Fibroblast of lung (primary cell): ENCODE measurements at regions not wholly inside any gene's neighbourhood (a gene's known extent, or its start where the extent isn't known, plus 50 kb on each side); places are given as distances from the start of the nearest gene placed in this dataset.

ENCODE experiments used
- DNase-seq, 2 donors: peaks; one replicate each; pipeline versions ENCODE4 v3.0.0 to v3.0.0-alpha.2; 2010; ENCODE audit warnings: low read depth in 2 of 2
- H2AFZ ChIP-seq: 2 replicates; pipeline ENCODE4 v1.5.1; 2012; ENCODE audit warnings: low read length, control low read depth, inconsistent platforms
- H3K27ac ChIP-seq: 2 replicates; pipeline ENCODE4 v1.5.1; 2011; ENCODE audit warnings: low read length, control low read depth; ENCODE audit not compliant: insufficient read depth
- H3K27me3 ChIP-seq: 2 replicates; pipeline ENCODE4 v1.5.1; 2011; ENCODE audit warnings: mild to moderate bottlenecking, low read length; ENCODE audit not compliant: control insufficient read depth, insufficient read depth
- H3K36me3 ChIP-seq: 2 replicates; pipeline ENCODE4 v1.5.1; 2011; ENCODE audit warnings: low read length; ENCODE audit not compliant: control insufficient read depth, insufficient read depth
- H3K4me1 ChIP-seq: 2 replicates; pipeline ENCODE4 v1.5.1; 2011; ENCODE audit warnings: low read length; ENCODE audit not compliant: control insufficient read depth, insufficient read depth; ENCODE audit errors: extremely low read depth
- H3K4me2 ChIP-seq: 2 replicates; pipeline ENCODE4 v1.5.1; 2011; ENCODE audit warnings: low read length, control low read depth; ENCODE audit not compliant: insufficient read depth; ENCODE audit errors: extremely low read depth
- H3K4me3 ChIP-seq, 4 experiments: fragments of 200-600 bp in 1 of 4; sonication (generic) in 1 of 4; replicated peaks in 1 of 4; 2 replicates each; pipeline ENCODE4 v1.5.1; 2011 to 2016; ENCODE audit warnings: low read length in 4 of 4, low read depth in 3 of 4, mild to moderate bottlenecking in 3 of 4, control low read depth in 2 of 4, inconsistent platforms in 1 of 4, mixed read lengths in 1 of 4; ENCODE audit not compliant: insufficient read depth in 1 of 4; ENCODE audit errors: control extremely low read depth in 1 of 4
- H3K79me2 ChIP-seq: 2 replicates; pipeline ENCODE4 v1.5.1; 2012; ENCODE audit warnings: mild to moderate bottlenecking, low read length, inconsistent platforms; ENCODE audit not compliant: control insufficient read depth, insufficient read depth
- H3K9ac ChIP-seq: 2 replicates; pipeline ENCODE4 v1.5.1; 2011; ENCODE audit warnings: mild to moderate bottlenecking, low read length, control low read depth; ENCODE audit not compliant: insufficient read depth
- H3K9me3 ChIP-seq: 2 replicates; pipeline ENCODE4 v1.5.1; 2012; ENCODE audit warnings: low read depth, low read length; ENCODE audit not compliant: control insufficient read depth, insufficient read depth
- H4K20me1 ChIP-seq: 2 replicates; pipeline ENCODE4 v1.5.1; 2011; ENCODE audit warnings: low read length; ENCODE audit not compliant: control insufficient read depth, insufficient read depth; ENCODE audit errors: extremely low read depth
- EZH2 ChIP-seq: IDR thresholded peaks from 2 replicates; pipeline ENCODE4 v1.5.1; 2012; ENCODE audit warnings: low read length, control low read depth, mild to moderate bottlenecking; ENCODE audit errors: missing control alignments
- TF ChIP-seq, protein P1 (sequence below), 2 donors: IDR thresholded peaks in 1 of 2; conservative IDR thresholded peaks in 1 of 2; 1 replicate in 1 of 2; 2 replicates in 1 of 2; pipeline ENCODE4 v1.5.1; 2011 to 2012; ENCODE audit warnings: low read length in 2 of 2, control low read depth in 1 of 2, inconsistent platforms in 1 of 2, low read depth in 1 of 2, mild to moderate bottlenecking in 1 of 2

DNA sequence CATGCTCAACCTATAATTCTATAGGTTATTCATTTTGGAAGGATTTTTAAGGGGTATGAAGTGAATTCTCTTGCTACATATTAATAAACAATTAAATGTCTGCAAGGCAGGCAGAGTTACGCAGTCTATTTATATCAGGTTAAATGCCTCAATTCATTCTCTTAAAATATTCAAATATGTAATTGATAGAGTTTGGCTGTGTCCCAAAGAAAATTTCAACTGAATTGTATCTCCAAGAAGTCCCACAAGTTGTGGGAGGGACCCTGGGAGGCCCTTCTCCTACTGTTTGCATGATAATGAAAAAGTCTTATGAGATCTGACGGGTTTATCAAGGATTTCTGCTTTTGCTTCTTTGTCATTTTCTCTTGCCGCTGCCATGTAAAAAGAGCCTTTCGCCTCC, 576.1 kb downstream of the TMA16 start:
- H3K9me3 ChIP-seq, result no peaks in the 10 kb centered on the region
- DNase-seq, result no peak
- no peaks in the 10 kb centered on the region for H3K79me2 ChIP-seq
- no peak overlapping the region for H3K27ac ChIP-seq
- H2AFZ ChIP-seq, result no peak overlapping the region
- H4K20me1 ChIP-seq, result no peaks in the 10 kb centered on the region
- H3K36me3 ChIP-seq, result no peaks in the 10 kb centered on the region
- no peaks in the 10 kb centered on the region for H3K27me3 ChIP-seq
- TF ChIP-seq, protein P1, sequence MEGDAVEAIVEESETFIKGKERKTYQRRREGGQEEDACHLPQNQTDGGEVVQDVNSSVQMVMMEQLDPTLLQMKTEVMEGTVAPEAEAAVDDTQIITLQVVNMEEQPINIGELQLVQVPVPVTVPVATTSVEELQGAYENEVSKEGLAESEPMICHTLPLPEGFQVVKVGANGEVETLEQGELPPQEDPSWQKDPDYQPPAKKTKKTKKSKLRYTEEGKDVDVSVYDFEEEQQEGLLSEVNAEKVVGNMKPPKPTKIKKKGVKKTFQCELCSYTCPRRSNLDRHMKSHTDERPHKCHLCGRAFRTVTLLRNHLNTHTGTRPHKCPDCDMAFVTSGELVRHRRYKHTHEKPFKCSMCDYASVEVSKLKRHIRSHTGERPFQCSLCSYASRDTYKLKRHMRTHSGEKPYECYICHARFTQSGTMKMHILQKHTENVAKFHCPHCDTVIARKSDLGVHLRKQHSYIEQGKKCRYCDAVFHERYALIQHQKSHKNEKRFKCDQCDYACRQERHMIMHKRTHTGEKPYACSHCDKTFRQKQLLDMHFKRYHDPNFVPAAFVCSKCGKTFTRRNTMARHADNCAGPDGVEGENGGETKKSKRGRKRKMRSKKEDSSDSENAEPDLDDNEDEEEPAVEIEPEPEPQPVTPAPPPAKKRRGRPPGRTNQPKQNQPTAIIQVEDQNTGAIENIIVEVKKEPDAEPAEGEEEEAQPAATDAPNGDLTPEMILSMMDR (conservative IDR thresholded peaks at IDR 0.05 in 1 of 2, IDR thresholded peaks at IDR 0.05 in 1 of 2; ENCODE audit: low read depth in 1 of 2, low read length in 2 of 2), result no peak
- TF ChIP-seq EZH2, result no peak
- no peak overlapping the region for H3K9ac ChIP-seq
- no peak overlapping the region for H3K4me2 ChIP-seq
- H3K4me1 ChIP-seq, result no peaks in the 10 kb centered on the region
- no peak overlapping the region for H3K4me3 ChIP-seq

DNA sequence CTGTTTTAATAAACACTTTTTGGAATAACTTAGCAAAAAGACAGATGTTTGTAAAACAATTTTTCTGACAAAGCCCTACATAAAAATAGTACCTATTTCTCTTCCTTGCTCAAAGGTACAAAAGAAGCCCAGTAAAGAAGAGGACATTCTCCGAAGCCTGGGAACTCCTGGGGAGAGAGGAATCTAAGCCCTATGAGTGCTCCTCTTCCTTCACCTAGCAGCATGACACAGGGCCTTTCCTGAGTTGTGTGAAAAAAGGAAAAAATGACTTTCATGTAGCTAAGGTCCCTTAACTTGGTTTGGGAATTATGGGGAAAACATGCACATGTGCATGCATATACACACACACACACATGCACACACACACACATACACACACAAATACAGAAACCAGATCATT, 586.9 kb downstream of the TMA16 start:
- H3K79me2 ChIP-seq, result no peaks in the 10 kb centered on the region
- no peaks in the 10 kb centered on the region for H3K36me3 ChIP-seq
- no peak overlapping the region for H3K4me3 ChIP-seq
- H3K27me3 ChIP-seq, result no peaks in the 10 kb centered on the region
- no peak overlapping the region for H3K9ac ChIP-seq
- H3K4me1 ChIP-seq, result no peaks in the 10 kb centered on the region
- DNase-seq, result no peak
- TF ChIP-seq, protein P1 (conservative IDR thresholded peaks at IDR 0.05 in 1 of 2, IDR thresholded peaks at IDR 0.05 in 1 of 2; ENCODE audit: low read depth in 1 of 2, low read length in 2 of 2), result no peak
- no peak for TF ChIP-seq EZH2
- no peak overlapping the region for H3K4me2 ChIP-seq
- no peak overlapping the region for H2AFZ ChIP-seq
- H3K27ac ChIP-seq, result no peak overlapping the region
- no peaks in the 10 kb centered on the region for H4K20me1 ChIP-seq
- H3K9me3 ChIP-seq, result no peaks in the 10 kb centered on the region

DNA sequence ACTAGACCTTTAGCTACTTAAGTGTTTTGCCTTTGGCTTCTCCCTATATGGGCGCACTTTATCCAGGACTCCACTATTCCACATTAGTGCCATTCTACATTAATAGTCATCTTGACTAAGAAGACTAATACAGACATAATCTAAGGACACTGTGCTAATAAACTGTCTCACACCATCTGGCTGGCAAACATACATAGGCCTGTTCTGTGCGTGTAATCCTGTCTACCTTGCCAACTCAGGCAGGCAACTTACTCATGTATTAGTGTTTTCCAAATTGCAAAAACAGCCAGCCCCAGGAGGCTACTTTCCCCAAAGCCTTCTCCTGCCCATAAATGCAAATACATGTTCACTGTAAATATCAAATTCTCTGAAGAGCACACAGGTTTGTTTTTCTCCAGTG, 587.3 kb downstream of the TMA16 start:
- no peak for DNase-seq
- Histone ChIP-seq H3K4me2 (no peak overlapping the region), H2AFZ (no peak overlapping the region), H3K9me3 (no peaks in the 10 kb centered on the region), H3K4me3 (no peak overlapping the region), H3K36me3 (no peaks in the 10 kb centered on the region), H4K20me1 (no peaks in the 10 kb centered on the region), H3K27ac (no peak overlapping the region), H3K79me2 (no peaks in the 10 kb centered on the region), H3K27me3 (no peaks in the 10 kb centered on the region), H3K4me1 (no peaks in the 10 kb centered on the region), H3K9ac (no peak overlapping the region)
- TF ChIP-seq, protein P1 (conservative IDR thresholded peaks at IDR 0.05 in 1 of 2, IDR thresholded peaks at IDR 0.05 in 1 of 2; ENCODE audit: low read depth in 1 of 2, low read length in 2 of 2), result no peak
- no peak for TF ChIP-seq EZH2
